Urothelium cell line (cell line): ENCODE measurements at regions not wholly inside any gene's neighbourhood (a gene's known extent, or its start where the extent isn't known, plus 50 kb on each side); places are given as distances from the start of the nearest gene placed in this dataset.
A peak's percentile ranks its signal among the peaks of the same experiment; 100 is the strongest.

Source experiments
- DNase-seq: peaks from one replicate; pipeline ENCODE4 v3.0.0; 2011; ENCODE audit warnings: low spot score, mixed read lengths
- FAIRE-seq: peaks from 2 replicates; lab custom pipeline; 2011; peaks lifted over from hg19 to GRCh38; lab: Jason Lieb, UNC

DNA sequence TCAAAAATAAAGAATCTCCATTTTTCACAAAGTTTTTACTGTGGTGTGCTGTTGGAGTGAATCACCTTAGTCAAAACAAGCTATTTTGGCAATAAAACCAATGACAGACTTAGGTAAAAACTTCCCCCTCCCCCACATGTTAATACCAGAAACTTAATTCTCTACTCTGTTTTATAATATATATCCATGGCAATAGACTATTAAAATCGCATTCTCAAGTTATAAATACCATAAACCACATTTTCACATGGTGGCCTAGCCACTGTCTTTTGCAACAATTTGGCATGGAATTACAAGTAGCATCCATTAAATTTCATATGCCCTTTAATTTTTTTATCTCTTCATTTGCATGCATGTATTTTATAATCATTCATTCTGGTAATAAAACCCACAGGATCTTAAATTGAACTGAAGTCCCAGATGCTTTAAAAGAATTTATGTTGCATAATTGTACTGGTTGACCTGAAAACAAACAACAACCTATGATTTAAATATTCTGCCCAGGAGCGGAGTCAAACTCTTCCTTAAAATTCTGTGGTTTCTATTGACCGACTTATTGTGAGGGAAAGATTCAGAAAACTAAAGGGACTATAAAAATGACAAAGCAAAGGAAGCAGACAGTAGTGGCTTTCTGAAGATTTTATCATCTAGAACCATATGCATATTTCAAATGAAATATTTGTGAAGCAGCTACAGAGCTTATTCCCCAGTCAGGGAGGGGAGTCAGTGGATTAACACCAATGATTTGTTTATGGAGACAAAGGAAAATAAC lies 229.0 kb upstream of the TBL1XR1 start:
- FAIRE-seq (no peak), DNase-seq (no peak)

GRCh38 chr3:177426878-177427495 lies 229.7 kb upstream of the TBL1XR1 start:
- no peak for DNase-seq
- FAIRE-seq: no peak

DNA sequence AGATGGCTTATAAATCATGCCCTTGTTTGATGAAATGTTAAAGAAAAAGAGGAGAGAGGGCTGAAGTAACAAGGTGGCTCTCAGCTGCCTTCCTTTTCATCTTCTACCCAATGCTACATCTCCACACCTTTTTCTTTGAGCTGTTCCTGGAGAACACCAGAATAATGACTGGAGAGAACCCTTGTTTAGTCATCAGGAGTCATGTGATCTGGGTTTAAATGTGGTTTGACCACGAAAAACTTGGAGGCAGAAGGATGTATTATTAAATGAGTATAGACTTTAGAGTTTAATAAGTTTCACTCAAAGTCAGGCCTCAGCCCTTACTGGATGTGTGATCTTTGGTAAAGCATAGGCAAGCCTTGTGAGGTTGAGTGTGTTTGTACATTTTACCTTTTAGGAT lies 230.3 kb upstream of the TBL1XR1 start:
- DNase-seq (peak; percentile 33), FAIRE-seq (no peak)

- no peak for FAIRE-seq
- no peak for DNase-seq
Measured at GRCh38 chr3:177429079-177429478, 231.8 kb upstream of the TBL1XR1 start.

DNA sequence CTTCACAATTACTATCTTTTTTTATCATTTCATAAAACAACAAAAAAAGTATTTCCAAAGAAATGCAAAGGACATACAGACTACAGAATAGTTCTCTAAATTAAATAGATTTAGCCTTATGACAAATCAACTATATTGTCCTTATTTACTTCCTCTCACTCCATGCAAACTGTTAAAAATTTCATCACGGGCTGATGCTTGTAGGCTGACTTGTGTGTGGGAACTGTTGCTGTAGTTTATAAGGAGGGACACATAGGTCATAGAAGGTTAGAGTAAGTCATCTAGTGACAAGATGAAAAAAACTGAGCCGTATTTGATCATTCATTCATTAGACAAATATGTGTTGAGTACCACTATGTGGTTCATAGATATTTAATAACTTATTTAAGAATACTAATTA lies 232.5 kb upstream of the TBL1XR1 start:
- DNase-seq (no peak), FAIRE-seq (no peak)

- FAIRE-seq (no peak), DNase-seq (no peak)
Measured at GRCh38 chr3:177430653-177431052, 233.4 kb upstream of the TBL1XR1 start.

- DNase-seq (no peak), FAIRE-seq (no peak)
Measured at GRCh38 chr3:177431525-177432176, 234.4 kb upstream of the TBL1XR1 start.

GRCh38 chr3:177435301-177435700 lies 238.0 kb upstream of the TBL1XR1 start:
- no peak for DNase-seq
- no peak for FAIRE-seq

DNA sequence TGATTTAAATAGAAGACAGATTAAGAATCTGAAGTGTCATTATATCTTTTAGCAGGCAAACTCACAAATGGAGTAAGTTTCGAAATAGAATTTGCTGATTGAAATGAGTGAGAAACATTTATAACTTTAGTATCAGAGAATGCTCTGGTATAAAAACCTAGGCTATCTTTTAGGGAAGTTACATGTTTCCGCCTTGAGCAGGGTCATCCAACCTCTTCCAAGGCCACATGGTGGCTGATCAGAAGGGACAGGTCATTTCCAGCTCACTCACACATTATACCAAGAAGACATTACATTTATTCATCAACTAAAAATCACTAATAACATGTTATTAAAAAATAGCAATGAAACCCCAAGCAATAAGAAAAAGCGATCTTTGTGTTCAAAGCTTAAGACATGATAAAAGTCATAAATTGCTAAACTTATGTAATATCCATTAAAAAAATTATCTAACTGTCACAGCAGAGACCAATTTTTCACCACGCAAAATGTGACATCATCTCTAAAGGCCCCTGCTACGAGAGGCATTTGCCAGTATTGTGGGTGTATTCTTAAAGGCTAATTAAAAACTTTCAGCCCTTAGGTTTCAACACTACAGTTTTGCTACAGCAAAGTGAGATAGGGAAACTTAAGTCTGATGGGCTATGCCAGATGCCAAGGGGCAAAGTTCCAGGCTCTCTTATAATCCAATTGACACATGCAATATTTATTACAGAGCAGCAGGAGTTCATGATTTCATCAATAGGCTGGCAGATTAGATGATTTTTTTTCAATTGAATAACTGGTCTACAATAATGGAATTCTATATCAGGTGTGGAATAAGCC lies 240.4 kb upstream of the TBL1XR1 start:
- FAIRE-seq (no peak), DNase-seq (no peak)

DNA sequence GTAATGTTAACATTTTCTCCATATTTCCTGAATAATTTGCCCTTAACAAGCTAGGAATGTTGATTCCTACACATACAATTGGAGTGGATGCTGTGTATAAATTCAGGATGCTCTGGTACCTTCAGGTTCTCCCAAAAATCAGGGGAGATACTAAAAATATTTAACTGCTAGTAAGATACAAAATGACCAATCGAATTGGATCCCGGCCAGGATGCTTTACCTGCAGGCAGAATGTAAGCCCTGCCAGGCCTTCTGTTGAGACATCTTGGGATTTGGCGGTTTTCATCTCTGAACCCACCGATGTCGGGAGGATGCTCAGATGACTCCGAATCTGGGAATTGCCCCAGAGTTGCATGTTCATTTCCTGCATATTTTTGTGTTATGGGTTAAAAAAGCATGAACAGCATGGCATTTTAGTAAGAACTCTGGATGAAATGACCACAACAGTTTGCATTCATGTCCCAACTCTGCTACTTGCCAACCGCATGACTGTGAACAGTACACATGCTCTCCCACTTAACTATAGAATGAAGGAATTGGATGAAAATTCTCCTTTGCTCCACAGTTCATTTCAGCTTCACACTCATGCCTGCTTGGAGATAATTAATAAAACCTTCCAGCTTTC lies 241.4 kb upstream of the TBL1XR1 start:
- FAIRE-seq: no peak
- DNase-seq: no peak

- DNase-seq (no peak), FAIRE-seq (no peak)
Measured at GRCh38 chr3:177439694-177440269, 242.5 kb upstream of the TBL1XR1 start.

DNA sequence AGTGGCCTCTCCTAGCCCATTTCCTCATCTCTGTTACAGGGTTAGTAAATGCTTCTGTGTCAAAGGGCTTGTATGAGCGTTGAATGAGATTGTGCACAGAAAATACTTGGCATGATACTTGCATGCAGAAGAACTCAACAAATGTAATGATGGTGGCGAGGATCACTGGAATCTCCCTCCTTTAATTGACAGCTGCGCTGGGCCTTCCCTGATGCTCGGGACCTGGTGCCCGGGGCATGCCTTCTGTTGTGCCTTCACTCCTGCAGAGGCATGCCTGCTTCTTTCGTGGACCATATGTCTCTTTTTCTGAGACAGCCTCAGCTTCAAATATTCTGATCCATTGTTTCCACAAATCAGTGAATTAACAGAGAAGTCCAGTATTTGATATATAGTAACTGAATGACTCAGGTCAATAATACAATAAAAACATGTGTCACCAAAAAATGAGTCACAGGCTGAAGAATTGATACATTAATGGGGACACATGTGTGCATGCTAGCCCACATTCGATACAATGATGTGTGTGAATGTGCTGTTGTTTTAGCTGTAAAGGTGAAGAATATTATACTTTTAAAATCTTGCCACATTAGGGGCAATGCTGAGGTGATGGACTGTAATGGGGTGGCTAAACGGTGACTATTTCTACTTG lies 243.3 kb upstream of the TBL1XR1 start:
- no peak for DNase-seq
- FAIRE-seq: no peak

DNA sequence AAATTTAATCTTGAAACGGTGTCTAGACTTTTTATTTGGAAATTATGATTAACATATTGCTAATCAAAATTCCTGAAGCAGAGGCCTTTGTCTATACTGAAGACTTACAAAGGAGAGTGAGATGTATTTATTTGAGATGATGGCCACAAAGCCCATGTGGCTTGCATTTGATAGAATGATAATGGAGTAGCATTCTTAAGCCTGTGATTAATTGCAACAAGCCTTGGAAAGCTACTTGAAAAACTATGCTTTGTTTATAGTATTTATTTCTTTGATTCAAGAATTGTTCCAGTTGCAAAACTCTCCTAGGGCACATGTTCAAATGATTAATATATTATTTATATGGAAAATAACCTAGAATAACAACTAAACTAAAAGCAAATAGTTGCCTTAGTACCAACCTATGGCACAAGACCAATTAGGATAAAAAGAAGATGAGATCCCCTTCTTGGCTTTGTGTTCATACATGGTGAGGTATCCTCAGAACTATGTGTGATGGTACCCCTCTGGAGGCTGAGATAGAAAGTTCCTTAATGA lies 244.1 kb upstream of the TBL1XR1 start:
- no peak for FAIRE-seq
- no peak for DNase-seq

DNA sequence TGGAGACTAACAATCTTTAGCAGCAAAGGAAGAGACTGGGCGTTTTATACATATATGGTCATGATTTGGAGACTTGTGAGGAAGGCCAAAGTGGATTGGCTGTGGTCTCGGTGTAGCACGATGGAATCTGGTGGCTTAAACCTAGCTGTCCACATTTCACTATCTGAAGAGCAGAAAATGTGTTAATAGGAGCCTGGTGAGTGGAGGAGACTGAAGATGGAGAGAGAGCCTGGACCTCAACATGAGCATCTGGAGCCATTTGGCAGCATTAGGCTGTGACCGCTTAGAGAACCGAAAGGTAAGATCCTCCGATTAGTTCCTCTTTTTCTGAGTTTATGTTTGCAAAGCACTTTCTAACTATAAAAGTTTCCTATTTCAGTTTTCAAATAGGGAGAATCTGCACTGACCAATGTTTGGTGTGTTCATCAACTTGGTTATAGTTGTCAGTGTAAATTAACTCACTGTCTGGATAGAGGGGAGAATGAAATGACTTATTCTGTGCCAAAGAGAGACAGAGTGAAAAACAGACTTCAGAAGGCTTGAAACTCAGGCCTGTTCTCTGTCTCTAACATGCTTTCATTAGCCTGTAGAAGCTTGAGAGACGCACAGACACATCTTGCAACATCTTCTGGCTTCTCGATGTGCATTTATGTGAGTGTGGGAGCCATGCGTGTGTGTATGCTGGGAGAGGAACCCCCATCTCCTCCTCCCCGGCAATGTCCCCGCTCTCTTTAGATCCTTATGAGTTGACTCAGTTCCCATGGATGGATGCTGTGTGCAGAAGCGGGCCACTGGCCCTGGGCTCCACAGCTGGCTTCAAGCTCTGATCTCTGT lies 244.7 kb upstream of the TBL1XR1 start:
- DNase-seq: no peak
- FAIRE-seq: no peak

GRCh38 chr3:177443469-177443868 lies 246.2 kb upstream of the TBL1XR1 start:
- FAIRE-seq (peak; percentile 72), DNase-seq (peak; percentile 60)

DNA sequence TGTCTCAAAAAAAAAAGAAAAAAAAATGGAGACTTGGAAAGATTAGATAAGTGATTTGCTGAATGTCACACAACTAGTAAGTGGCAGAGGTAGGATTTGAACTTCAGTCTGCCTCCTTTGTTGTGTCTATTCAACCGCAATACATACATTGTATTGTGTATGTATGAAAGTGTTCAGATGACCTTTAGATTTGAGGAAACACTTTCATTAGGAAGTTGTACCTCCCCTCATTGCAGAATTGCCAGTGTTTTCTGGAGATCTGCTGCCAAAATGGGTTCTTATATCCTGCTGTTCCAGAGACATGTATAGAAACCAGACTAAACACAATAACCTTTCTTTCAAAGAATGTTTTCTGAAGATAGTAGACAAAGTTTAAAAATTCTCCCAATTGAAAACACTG lies 247.4 kb upstream of the TBL1XR1 start:
- FAIRE-seq (no peak), DNase-seq (no peak)

GRCh38 chr3:177445549-177445948 lies 248.3 kb upstream of the TBL1XR1 start:
- no peak for FAIRE-seq
- DNase-seq: no peak

- FAIRE-seq (no peak), DNase-seq (no peak)
Measured at GRCh38 chr3:177446165-177446601, 248.9 kb upstream of the TBL1XR1 start.

DNA sequence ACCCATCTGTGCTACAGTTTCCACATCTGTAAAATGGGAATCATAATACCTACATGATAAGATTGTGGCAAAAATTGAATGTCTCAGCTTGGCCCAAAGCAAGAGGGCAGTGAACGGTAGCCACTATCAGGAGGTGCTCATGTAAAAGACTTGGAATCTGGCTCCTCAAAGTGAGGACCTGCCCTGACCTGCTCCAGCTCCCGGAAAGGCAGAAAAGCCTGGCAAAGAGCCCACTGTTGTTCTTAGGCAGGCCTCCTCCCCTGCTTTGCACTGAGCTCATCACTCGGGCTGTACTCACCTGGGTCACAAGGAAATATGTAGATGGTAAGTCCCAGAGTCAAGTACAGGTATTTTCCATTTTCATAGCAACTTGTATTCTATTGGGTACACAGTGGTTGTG lies 250.7 kb upstream of the TBL1XR1 start:
- DNase-seq (peak; percentile 52), FAIRE-seq (no peak)
